HL-60 (cell line): ENCODE measurements at regions not wholly inside any gene's neighbourhood (a gene's known extent, or its start where the extent isn't known, plus 50 kb on each side); places are given as distances from the start of the nearest gene placed in this dataset.

Source experiments
- DNase-seq, 2 experiments: peaks; one replicate each; pipeline ENCODE4 v3.0.0-alpha.2; 2010 to 2020; ENCODE audit warnings: low read depth in 1 of 2, low spot score in 1 of 2
- H3K27ac ChIP-seq: fragments of 250-450 bp; sonication (Bioruptor Pico); replicated peaks from 2 replicates; pipeline ENCODE4 v1.5.1; 2020; ENCODE audit warnings: mild to moderate bottlenecking, moderate library complexity
- H3K27me3 ChIP-seq: fragments of 250-450 bp; sonication (Bioruptor Pico); 2 replicates; pipeline ENCODE4 v1.5.1; 2021; ENCODE audit warnings: mild to moderate bottlenecking, moderate library complexity; ENCODE audit not compliant: insufficient read depth, poor library complexity, severe bottlenecking
- H3K4me3 ChIP-seq: replicated peaks from 2 replicates; pipeline ENCODE4 v1.5.1; 2011; ENCODE audit warnings: mild to moderate bottlenecking, control low read depth, low read length; ENCODE audit not compliant: insufficient read depth
- GABPA ChIP-seq: IDR thresholded peaks from 2 replicates; pipeline ENCODE4 v1.6.1; 2012; ENCODE audit warnings: low read depth
- POLR2AphosphoS5 ChIP-seq: IDR thresholded peaks from 2 replicates; pipeline ENCODE4 v1.6.1; 2012; ENCODE audit warnings: low read depth
- SPI1 ChIP-seq: IDR thresholded peaks from 2 replicates; pipeline ENCODE4 v1.6.1; 2012; ENCODE audit warnings: low read depth, mild to moderate bottlenecking, borderline replicate concordance
- TF ChIP-seq, protein P1 (sequence below): IDR thresholded peaks from one replicate; pipeline ENCODE4 v1.5.1; 2011; ENCODE audit warnings: low read length, control low read depth, inconsistent platforms; ENCODE audit not compliant: insufficient read depth
- TF ChIP-seq, protein P2 (sequence below): IDR thresholded peaks from 2 replicates; pipeline ENCODE4 v1.6.1; 2012; ENCODE audit warnings: low read depth; ENCODE audit not compliant: insufficient replicate concordance

DNA sequence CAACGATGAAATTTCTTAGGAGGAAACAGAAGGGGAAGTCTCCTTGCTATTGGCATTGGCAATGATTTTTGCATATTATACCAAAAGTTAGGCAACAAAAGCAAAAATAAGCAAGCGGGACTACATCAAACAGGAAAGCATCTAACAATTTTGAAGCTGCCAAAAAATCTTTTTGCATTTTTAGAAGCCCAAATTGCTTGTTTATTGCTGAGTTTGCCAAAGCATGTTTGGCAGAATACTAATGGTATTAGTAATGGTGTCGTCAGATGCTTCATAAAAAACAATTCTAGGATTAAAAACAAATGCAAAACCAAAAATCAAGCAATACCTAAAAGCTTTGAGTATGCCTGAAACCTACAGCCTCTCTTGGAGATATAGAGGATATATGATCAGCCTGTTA is 80.0 kb downstream of the GALR1 start:
- TF ChIP-seq, protein P1, sequence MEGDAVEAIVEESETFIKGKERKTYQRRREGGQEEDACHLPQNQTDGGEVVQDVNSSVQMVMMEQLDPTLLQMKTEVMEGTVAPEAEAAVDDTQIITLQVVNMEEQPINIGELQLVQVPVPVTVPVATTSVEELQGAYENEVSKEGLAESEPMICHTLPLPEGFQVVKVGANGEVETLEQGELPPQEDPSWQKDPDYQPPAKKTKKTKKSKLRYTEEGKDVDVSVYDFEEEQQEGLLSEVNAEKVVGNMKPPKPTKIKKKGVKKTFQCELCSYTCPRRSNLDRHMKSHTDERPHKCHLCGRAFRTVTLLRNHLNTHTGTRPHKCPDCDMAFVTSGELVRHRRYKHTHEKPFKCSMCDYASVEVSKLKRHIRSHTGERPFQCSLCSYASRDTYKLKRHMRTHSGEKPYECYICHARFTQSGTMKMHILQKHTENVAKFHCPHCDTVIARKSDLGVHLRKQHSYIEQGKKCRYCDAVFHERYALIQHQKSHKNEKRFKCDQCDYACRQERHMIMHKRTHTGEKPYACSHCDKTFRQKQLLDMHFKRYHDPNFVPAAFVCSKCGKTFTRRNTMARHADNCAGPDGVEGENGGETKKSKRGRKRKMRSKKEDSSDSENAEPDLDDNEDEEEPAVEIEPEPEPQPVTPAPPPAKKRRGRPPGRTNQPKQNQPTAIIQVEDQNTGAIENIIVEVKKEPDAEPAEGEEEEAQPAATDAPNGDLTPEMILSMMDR = no peak
- TF ChIP-seq GABPA (no peak), SPI1 (peak; percentile 34; the same call in 1 of the 2 replicates), POLR2AphosphoS5 (no peak)
- TF ChIP-seq, protein P2, sequence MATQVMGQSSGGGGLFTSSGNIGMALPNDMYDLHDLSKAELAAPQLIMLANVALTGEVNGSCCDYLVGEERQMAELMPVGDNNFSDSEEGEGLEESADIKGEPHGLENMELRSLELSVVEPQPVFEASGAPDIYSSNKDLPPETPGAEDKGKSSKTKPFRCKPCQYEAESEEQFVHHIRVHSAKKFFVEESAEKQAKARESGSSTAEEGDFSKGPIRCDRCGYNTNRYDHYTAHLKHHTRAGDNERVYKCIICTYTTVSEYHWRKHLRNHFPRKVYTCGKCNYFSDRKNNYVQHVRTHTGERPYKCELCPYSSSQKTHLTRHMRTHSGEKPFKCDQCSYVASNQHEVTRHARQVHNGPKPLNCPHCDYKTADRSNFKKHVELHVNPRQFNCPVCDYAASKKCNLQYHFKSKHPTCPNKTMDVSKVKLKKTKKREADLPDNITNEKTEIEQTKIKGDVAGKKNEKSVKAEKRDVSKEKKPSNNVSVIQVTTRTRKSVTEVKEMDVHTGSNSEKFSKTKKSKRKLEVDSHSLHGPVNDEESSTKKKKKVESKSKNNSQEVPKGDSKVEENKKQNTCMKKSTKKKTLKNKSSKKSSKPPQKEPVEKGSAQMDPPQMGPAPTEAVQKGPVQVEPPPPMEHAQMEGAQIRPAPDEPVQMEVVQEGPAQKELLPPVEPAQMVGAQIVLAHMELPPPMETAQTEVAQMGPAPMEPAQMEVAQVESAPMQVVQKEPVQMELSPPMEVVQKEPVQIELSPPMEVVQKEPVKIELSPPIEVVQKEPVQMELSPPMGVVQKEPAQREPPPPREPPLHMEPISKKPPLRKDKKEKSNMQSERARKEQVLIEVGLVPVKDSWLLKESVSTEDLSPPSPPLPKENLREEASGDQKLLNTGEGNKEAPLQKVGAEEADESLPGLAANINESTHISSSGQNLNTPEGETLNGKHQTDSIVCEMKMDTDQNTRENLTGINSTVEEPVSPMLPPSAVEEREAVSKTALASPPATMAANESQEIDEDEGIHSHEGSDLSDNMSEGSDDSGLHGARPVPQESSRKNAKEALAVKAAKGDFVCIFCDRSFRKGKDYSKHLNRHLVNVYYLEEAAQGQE = no peak
- no peak overlapping the region for H3K4me3 ChIP-seq

DNA sequence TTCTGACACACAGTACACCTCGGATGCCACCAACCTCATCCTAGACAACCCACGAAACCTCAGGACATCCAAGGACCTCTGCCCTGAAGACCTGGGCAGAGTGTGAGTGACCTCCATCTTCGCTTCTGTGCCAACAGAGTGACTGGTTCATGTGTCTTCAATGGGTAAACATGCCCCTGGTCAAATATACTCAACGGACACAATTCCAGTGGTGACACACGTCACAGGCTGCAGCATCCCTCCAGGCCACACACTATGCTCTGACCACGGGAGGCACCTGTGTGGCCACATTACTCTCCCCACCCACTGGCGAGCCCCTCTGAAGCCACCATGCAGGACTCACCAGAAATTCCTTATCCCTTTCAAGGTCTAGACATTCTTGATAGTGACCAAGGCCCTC is 85.2 kb downstream of the GALR1 start:
- H3K27ac ChIP-seq = no peak overlapping the region
- no peak for DNase-seq
- TF ChIP-seq, protein P2 = no peak
- TF ChIP-seq GABPA (no peak), POLR2AphosphoS5 (no peak), SPI1 (no peak)
- TF ChIP-seq, protein P1 = no peak
- H3K27me3 ChIP-seq = peaks cover 10% of the 10 kb centered on the region
- H3K4me3 ChIP-seq = no peak overlapping the region

More for the DNA sequence above, 80.0 kb downstream of the GALR1 start:
- Histone ChIP-seq H3K27me3 (no peaks in the 10 kb centered on the region), H3K27ac (no peak overlapping the region)
- no peak for DNase-seq

DNA sequence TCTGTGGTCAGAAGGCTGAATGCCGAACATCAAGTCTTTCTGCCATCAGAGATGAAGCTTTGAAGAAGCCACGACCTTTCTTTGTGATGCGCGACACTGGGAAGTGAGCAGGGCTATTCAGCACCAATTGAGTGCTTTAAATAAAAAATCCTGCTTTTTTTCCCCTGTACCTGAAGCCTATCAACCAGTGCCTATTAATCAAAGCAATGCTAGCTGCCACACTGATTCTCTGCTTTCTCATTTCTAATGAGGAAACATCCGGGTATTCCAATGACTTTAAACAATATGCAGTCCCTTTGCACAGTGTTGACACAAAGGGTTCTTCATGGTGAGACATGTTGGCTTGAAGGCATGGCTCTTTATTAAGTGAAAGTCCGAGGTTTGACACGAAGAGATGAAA is 88.0 kb downstream of the GALR1 start:
- DNase-seq = no peak
- no peak overlapping the region for H3K4me3 ChIP-seq
- peaks cover 10% of the 10 kb centered on the region for H3K27me3 ChIP-seq
- TF ChIP-seq, protein P2 = no peak
- TF ChIP-seq SPI1 = no peak
- TF ChIP-seq, protein P1 = no peak
- no peak for TF ChIP-seq POLR2AphosphoS5
- no peak for TF ChIP-seq GABPA
- no peak overlapping the region for H3K27ac ChIP-seq
